ENCODE measurements at regions not wholly inside any gene's neighbourhood (a gene's known extent, or its start where the extent isn't known, plus 50 kb on each side); places are given as distances from the start of the nearest gene placed in this dataset.
"Not testable (repeated sequence)": the region's sequence is repeated elsewhere in the genome, so short reads cannot be mapped to it uniquely, and the experiment has no call there.

GRCh38 chr12:8384686-8385085, 71.1 kb upstream of the CLEC6A start:
- H3K27me3 ChIP-seq (ENCODE audit: control insufficient read depth in 2 of 2, insufficient read depth in 2 of 2, low read length in 2 of 2); H3K9me3 ChIP-seq (replicated peaks; ENCODE audit: control insufficient read depth, insufficient read depth, low read depth, low read length); DNase-seq (ENCODE audit: extremely low read depth in 1 of 4, low spot score in 3 of 4); H3K79me2 ChIP-seq (ENCODE audit: control insufficient read depth, insufficient read depth, low read length); H4K20me1 ChIP-seq (replicated peaks; ENCODE audit: control insufficient read depth, insufficient read depth, low read length); FAIRE-seq; H3K9me1 ChIP-seq (ENCODE audit: control insufficient read depth, insufficient read depth, low read length); POLR2A ChIA-PET; intact Hi-C loops (cut with micrococcal nuclease); H3K9ac ChIP-seq (ENCODE audit: insufficient read depth in 1 of 2, low read depth in 2 of 2, low read length in 2 of 2); ATAC-seq; BruUV-seq (replicated peaks); in situ Hi-C loops (cut with MboI); H3K4me3 ChIP-seq; H3K4me2 ChIP-seq (ENCODE audit: insufficient read depth, low read length); H3K36me3 ChIP-seq (ENCODE audit: control insufficient read depth, insufficient read depth, low read length); H3K4me1 ChIP-seq (replicated peaks in 1 of 2; ENCODE audit: control insufficient read depth in 2 of 2, insufficient read depth in 2 of 2, low read length in 2 of 2); H3K27ac ChIP-seq (ENCODE audit: extremely low read depth, low read depth, low read length); CTCF ChIA-PET (ENCODE audit: low intra/inter-chr PET ratio); H2AFZ ChIP-seq (ENCODE audit: low read depth, low read length): not testable (repeated sequence)
- 0% methylated on average over 4 of the region's 9 CpGs for WGBS (ENCODE audit: insufficient coverage, low coverage, missing lambda C conversion rate)

- DNase-seq (ENCODE audit: extremely low read depth in 1 of 4, low spot score in 3 of 4); H2AFZ ChIP-seq (ENCODE audit: low read depth, low read length); H3K9ac ChIP-seq (ENCODE audit: insufficient read depth in 1 of 2, low read depth in 2 of 2, low read length in 2 of 2); H3K27me3 ChIP-seq (ENCODE audit: control insufficient read depth in 2 of 2, insufficient read depth in 2 of 2, low read length in 2 of 2); H4K20me1 ChIP-seq (replicated peaks; ENCODE audit: control insufficient read depth, insufficient read depth, low read length); intact Hi-C loops (cut with micrococcal nuclease); CTCF ChIA-PET (ENCODE audit: low intra/inter-chr PET ratio); H3K4me2 ChIP-seq (ENCODE audit: insufficient read depth, low read length); H3K4me1 ChIP-seq (replicated peaks in 1 of 2; ENCODE audit: control insufficient read depth in 2 of 2, insufficient read depth in 2 of 2, low read length in 2 of 2); POLR2A ChIA-PET; H3K9me3 ChIP-seq (replicated peaks; ENCODE audit: control insufficient read depth, insufficient read depth, low read depth, low read length); H3K4me3 ChIP-seq; H3K79me2 ChIP-seq (ENCODE audit: control insufficient read depth, insufficient read depth, low read length); H3K9me1 ChIP-seq (ENCODE audit: control insufficient read depth, insufficient read depth, low read length); H3K27ac ChIP-seq (ENCODE audit: extremely low read depth, low read depth, low read length); BruUV-seq (replicated peaks); FAIRE-seq; ATAC-seq; in situ Hi-C loops (cut with MboI); H3K36me3 ChIP-seq (ENCODE audit: control insufficient read depth, insufficient read depth, low read length): not testable (repeated sequence)
- whole genome bisulfite sequencing (ENCODE audit: insufficient coverage, low coverage, missing lambda C conversion rate), result 3% methylated on average over 4 of the region's 12 CpGs
These were observed 70.3 kb upstream of the CLEC6A start for GRCh38 chr12:8385431-8385830.

GRCh38 chr12:8386661-8387060, 69.1 kb upstream of the CLEC6A start:
- POLR2A ChIA-PET; H2AFZ ChIP-seq (ENCODE audit: low read depth, low read length); in situ Hi-C loops (cut with MboI); DNase-seq (ENCODE audit: extremely low read depth in 1 of 4, low spot score in 3 of 4); H4K20me1 ChIP-seq (replicated peaks; ENCODE audit: control insufficient read depth, insufficient read depth, low read length); H3K4me2 ChIP-seq (ENCODE audit: insufficient read depth, low read length); H3K4me3 ChIP-seq; ATAC-seq; H3K9me1 ChIP-seq (ENCODE audit: control insufficient read depth, insufficient read depth, low read length); BruUV-seq (replicated peaks); H3K4me1 ChIP-seq (replicated peaks in 1 of 2; ENCODE audit: control insufficient read depth in 2 of 2, insufficient read depth in 2 of 2, low read length in 2 of 2); H3K27ac ChIP-seq (ENCODE audit: extremely low read depth, low read depth, low read length); H3K79me2 ChIP-seq (ENCODE audit: control insufficient read depth, insufficient read depth, low read length); H3K27me3 ChIP-seq (ENCODE audit: control insufficient read depth in 2 of 2, insufficient read depth in 2 of 2, low read length in 2 of 2); CTCF ChIA-PET (ENCODE audit: low intra/inter-chr PET ratio); FAIRE-seq; H3K36me3 ChIP-seq (ENCODE audit: control insufficient read depth, insufficient read depth, low read length); intact Hi-C loops (cut with micrococcal nuclease); H3K9me3 ChIP-seq (replicated peaks; ENCODE audit: control insufficient read depth, insufficient read depth, low read depth, low read length); H3K9ac ChIP-seq (ENCODE audit: insufficient read depth in 1 of 2, low read depth in 2 of 2, low read length in 2 of 2): not testable (repeated sequence)
- 0% methylated on average over 1 of the region's 2 CpGs for WGBS (ENCODE audit: insufficient coverage, low coverage, missing lambda C conversion rate)

- H3K27ac ChIP-seq (ENCODE audit: extremely low read depth, low read depth, low read length); H3K36me3 ChIP-seq (ENCODE audit: control insufficient read depth, insufficient read depth, low read length); intact Hi-C loops (cut with micrococcal nuclease); H3K4me1 ChIP-seq (replicated peaks in 1 of 2; ENCODE audit: control insufficient read depth in 2 of 2, insufficient read depth in 2 of 2, low read length in 2 of 2); DNase-seq (ENCODE audit: extremely low read depth in 1 of 4, low spot score in 3 of 4); CTCF ChIA-PET (ENCODE audit: low intra/inter-chr PET ratio); H3K9ac ChIP-seq (ENCODE audit: insufficient read depth in 1 of 2, low read depth in 2 of 2, low read length in 2 of 2); H3K79me2 ChIP-seq (ENCODE audit: control insufficient read depth, insufficient read depth, low read length); H3K9me1 ChIP-seq (ENCODE audit: control insufficient read depth, insufficient read depth, low read length); BruUV-seq (replicated peaks); in situ Hi-C loops (cut with MboI); ATAC-seq; H3K27me3 ChIP-seq (ENCODE audit: control insufficient read depth in 2 of 2, insufficient read depth in 2 of 2, low read length in 2 of 2); H3K9me3 ChIP-seq (replicated peaks; ENCODE audit: control insufficient read depth, insufficient read depth, low read depth, low read length); H4K20me1 ChIP-seq (replicated peaks; ENCODE audit: control insufficient read depth, insufficient read depth, low read length); H3K4me2 ChIP-seq (ENCODE audit: insufficient read depth, low read length); H3K4me3 ChIP-seq; POLR2A ChIA-PET; H2AFZ ChIP-seq (ENCODE audit: low read depth, low read length); FAIRE-seq: not testable (repeated sequence)
- WGBS (ENCODE audit: insufficient coverage, low coverage, missing lambda C conversion rate), result 3% methylated on average over 5 of the region's 8 CpGs
These were observed 66.5 kb upstream of the CLEC6A start for GRCh38 chr12:8389296-8389695.
